PC-3 (cell line): ENCODE measurements at regions not wholly inside any gene's neighbourhood (a gene's known extent, or its start where the extent isn't known, plus 50 kb on each side); places are given as distances from the start of the nearest gene placed in this dataset.

Source experiments
- ATAC-seq: fragments of 200-7000 bp; cut with Tn5 transposase; 2 replicates; pipeline ENCODE4 v1.9.1; 2020; ENCODE audit warnings: mild to moderate bottlenecking, moderate library complexity
- BruUV-seq: library from RNA; stranded (reverse); fragments of 400-500 nt; replicated peaks from 2 replicates; lab custom pipeline; 2021; lab: Mats Ljungman, UMichigan
- CTCF ChIA-PET: fragments of 300-600 bp; sonication (Branson Sonifier 250); formaldehyde crosslinking; loops from one replicate; lab custom pipeline; 2022; ENCODE audit warnings: antibody characterized with exemption; lab: Charles Lee
- POLR2A ChIA-PET: fragments of 300-600 bp; sonication (Branson Sonifier 250); formaldehyde crosslinking; loops from one replicate; lab custom pipeline; 2022; ENCODE audit warnings: antibody characterized with exemption; ENCODE audit not compliant: unreplicated experiment; lab: Charles Lee
- DNase-seq: peaks from one replicate; pipeline ENCODE4 v3.0.0-alpha.2; 2015
- H2AFZ ChIP-seq: fragments of 300-600 bp; sonication (generic); 2 replicates; pipeline ENCODE4 v1.6.0; 2016; ENCODE audit warnings: antibody characterized with exemption, low read length
- H3F3A ChIP-seq: fragments of 300-600 bp; sonication (generic); one replicate; pipeline ENCODE4 v1.6.0; 2017; ENCODE audit warnings: antibody characterized with exemption, low read length, control low read depth, mild to moderate bottlenecking; ENCODE audit not compliant: unreplicated experiment
- H3K27ac ChIP-seq: fragments of 300-600 bp; sonication (generic); 2 replicates; pipeline ENCODE4 v1.5.1; 2016; ENCODE audit warnings: mild to moderate bottlenecking, low read length
- H3K27me3 ChIP-seq: fragments of 300-600 bp; sonication (generic); 2 replicates; pipeline ENCODE4 v1.6.1; 2016; ENCODE audit warnings: low read length, mixed read lengths
- H3K36me3 ChIP-seq: fragments of 300-600 bp; sonication (generic); 2 replicates; pipeline ENCODE4 v1.6.1; 2016; ENCODE audit warnings: low read depth, mixed run types, low read length, mixed read lengths
- H3K4me1 ChIP-seq: fragments of 300-600 bp; sonication (generic); 2 replicates; pipeline ENCODE4 v1.5.1; 2016; ENCODE audit warnings: low read length; ENCODE audit not compliant: insufficient read depth
- H3K4me2 ChIP-seq: fragments of 300-600 bp; sonication (generic); 2 replicates; pipeline ENCODE4 v1.6.0; 2016; ENCODE audit warnings: low read length
- H3K4me3 ChIP-seq: fragments of 300-600 bp; sonication (generic); 2 replicates; pipeline ENCODE4 v1.5.1; 2016; ENCODE audit warnings: mild to moderate bottlenecking, low read length, mixed read lengths
- H3K79me2 ChIP-seq: fragments of 300-600 bp; sonication (generic); 2 replicates; pipeline ENCODE4 v1.6.1; 2017; ENCODE audit warnings: low read length, mixed read lengths
- H3K9ac ChIP-seq: fragments of 300-600 bp; sonication (generic); 2 replicates; pipeline ENCODE4 v1.6.0; 2016; ENCODE audit warnings: mild to moderate bottlenecking, low read length
- H3K9me2 ChIP-seq: fragments of 300-600 bp; sonication (generic); replicated peaks from 2 replicates; pipeline ENCODE4 v1.6.1; 2016; ENCODE audit warnings: mixed run types, low read length, mixed read lengths
- H3K9me3 ChIP-seq: fragments of 300-600 bp; sonication (generic); 2 replicates; pipeline ENCODE4 v1.6.1; 2016; ENCODE audit warnings: low read length, mixed read lengths
- H4K20me1 ChIP-seq: fragments of 300-600 bp; sonication (generic); 2 replicates; pipeline ENCODE4 v1.6.1; 2016; ENCODE audit warnings: low read length, mixed read lengths
- EZH2 ChIP-seq: fragments of 300-600 bp; sonication (generic); IDR thresholded peaks from one replicate; pipeline ENCODE4 v1.6.1; 2017; ENCODE audit warnings: antibody characterized with exemption, mild to moderate bottlenecking, low read length; ENCODE audit not compliant: unreplicated experiment
- EZH2phosphoT487 ChIP-seq: fragments of 300-600 bp; sonication (generic); IDR thresholded peaks from 2 replicates; pipeline ENCODE4 v1.6.1; 2018; ENCODE audit warnings: mild to moderate bottlenecking, antibody characterized with exemption, low read length, borderline replicate concordance
- intact Hi-C: fragments of 100-400 bp; cut with micrococcal nuclease; formaldehyde crosslinking; loops from 2 replicates; pipeline ENCODE4 v1.9.0; 2023
- TF ChIP-seq, protein P1 (sequence below): fragments of 300-600 bp; sonication (generic); conservative IDR thresholded peaks from 2 replicates; pipeline ENCODE4 v1.5.1; 2017; ENCODE audit warnings: antibody characterized with exemption, low read depth, mild to moderate bottlenecking, low read length

DNA sequence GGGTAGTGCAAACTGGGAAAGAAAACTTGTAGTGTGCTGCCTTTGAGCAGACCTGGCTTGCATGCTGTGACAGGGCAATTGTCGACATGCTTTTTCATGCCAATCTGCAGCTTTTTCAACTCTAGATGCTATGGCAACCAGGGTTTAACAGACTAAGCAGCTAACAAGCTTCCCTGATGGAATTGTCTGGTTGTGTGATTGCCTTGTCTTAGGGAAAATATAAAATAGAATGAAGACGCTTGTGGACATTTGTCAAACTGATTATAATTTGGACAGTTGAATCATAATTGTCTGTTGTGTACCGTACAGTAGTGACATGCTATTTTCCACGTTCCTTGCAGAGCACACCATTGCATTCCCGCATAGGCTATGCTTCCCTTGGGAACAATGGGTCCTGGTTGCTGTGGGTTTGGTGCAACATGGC is 113.0 kb downstream of the FOXG1 start:
- Histone ChIP-seq H3K4me1 (no peaks in the 10 kb centered on the region), H3K79me2 (no peaks in the 10 kb centered on the region), H3K27me3 (peaks cover 62% of the 10 kb centered on the region), H2AFZ (no peak overlapping the region), H3K9me3 (no peaks in the 10 kb centered on the region), H3K9ac (no peak overlapping the region), H3K27ac (no peak overlapping the region), H3K4me2 (no peak overlapping the region), H4K20me1 (0 out of 2 replicates have a peak, but pooled peaks cover 4% of the 10 kb centered on the region), H3K4me3 (no peak overlapping the region), H3K36me3 (no peaks in the 10 kb centered on the region), H3K9me2 (no peaks in the 10 kb centered on the region), H3F3A (no peaks in the 10 kb centered on the region)
- intact Hi-C loops: no loop called here
- no TSS peak for BruUV-seq
- POLR2A ChIA-PET: no interaction called here
- TF ChIP-seq EZH2phosphoT487: no peak
- no peak for TF ChIP-seq EZH2
- TF ChIP-seq, protein P1, sequence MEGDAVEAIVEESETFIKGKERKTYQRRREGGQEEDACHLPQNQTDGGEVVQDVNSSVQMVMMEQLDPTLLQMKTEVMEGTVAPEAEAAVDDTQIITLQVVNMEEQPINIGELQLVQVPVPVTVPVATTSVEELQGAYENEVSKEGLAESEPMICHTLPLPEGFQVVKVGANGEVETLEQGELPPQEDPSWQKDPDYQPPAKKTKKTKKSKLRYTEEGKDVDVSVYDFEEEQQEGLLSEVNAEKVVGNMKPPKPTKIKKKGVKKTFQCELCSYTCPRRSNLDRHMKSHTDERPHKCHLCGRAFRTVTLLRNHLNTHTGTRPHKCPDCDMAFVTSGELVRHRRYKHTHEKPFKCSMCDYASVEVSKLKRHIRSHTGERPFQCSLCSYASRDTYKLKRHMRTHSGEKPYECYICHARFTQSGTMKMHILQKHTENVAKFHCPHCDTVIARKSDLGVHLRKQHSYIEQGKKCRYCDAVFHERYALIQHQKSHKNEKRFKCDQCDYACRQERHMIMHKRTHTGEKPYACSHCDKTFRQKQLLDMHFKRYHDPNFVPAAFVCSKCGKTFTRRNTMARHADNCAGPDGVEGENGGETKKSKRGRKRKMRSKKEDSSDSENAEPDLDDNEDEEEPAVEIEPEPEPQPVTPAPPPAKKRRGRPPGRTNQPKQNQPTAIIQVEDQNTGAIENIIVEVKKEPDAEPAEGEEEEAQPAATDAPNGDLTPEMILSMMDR: no peak
- DNase-seq (no peak), ATAC-seq (no peak)
- CTCF ChIA-PET: no interaction called here

DNA sequence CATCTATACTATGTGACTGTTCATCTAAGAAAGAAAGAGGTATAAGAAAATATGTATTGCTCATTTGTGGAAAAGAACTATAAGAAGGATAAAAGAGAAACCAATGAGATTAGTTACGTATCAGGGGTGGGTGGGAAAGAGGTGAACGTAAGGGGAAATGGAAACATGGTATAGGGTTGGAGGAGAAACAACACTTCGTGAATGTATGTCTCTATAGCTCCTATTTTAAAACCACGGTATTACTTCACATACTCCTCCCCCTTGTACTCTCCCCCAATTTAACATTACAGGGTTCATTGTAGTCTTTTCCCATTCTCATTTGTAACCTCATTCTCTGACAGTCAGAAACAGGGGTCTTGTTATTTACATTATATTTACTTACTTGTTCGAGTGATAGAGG is 120.4 kb downstream of the FOXG1 start:
- Histone ChIP-seq H4K20me1 (no peaks in the 10 kb centered on the region), H3K79me2 (no peaks in the 10 kb centered on the region), H3K4me2 (no peak overlapping the region), H2AFZ (no peak overlapping the region), H3K36me3 (no peaks in the 10 kb centered on the region), H3K9me3 (no peaks in the 10 kb centered on the region), H3F3A (no peaks in the 10 kb centered on the region), H3K4me3 (no peak overlapping the region), H3K4me1 (no peaks in the 10 kb centered on the region), H3K9ac (no peak overlapping the region), H3K9me2 (no peaks in the 10 kb centered on the region), H3K27me3 (peaks cover 30% of the 10 kb centered on the region), H3K27ac (no peak overlapping the region)
- ATAC-seq (no peak), DNase-seq (no peak)
- BruUV-seq: no TSS peak
- intact Hi-C loops: no loop called here
- CTCF ChIA-PET: no interaction called here
- TF ChIP-seq, protein P1: no peak
- no peak for TF ChIP-seq EZH2
- no peak for TF ChIP-seq EZH2phosphoT487
- POLR2A ChIA-PET: no interaction called here

DNA sequence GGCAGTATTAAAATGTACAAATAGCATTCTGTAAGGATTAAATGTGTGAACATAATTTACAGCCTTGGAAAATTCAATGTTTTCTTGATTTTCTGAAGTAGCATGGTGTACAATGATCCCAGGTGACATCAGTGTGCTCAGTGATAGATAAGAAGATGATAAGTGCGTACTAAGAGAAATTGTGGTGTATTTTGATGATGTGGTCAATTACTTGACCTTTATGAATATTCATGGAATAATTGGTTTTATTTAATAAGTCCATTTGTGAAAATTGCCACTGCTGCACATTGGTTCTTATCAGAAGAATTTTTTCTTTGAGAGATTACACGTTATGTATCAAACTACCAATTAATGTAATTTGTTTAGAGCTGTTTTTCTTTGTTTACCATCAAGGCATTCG is 128.8 kb downstream of the FOXG1 start:
- Histone ChIP-seq H3K9me3 (no peaks in the 10 kb centered on the region), H3K9me2 (no peaks in the 10 kb centered on the region)

More for the DNA sequence above, 128.8 kb downstream of the FOXG1 start:
- Histone ChIP-seq H3F3A (no peaks in the 10 kb centered on the region), H3K4me3 (no peak overlapping the region), H3K79me2 (no peaks in the 10 kb centered on the region), H3K27me3 (peaks cover 32% of the 10 kb centered on the region), H4K20me1 (no peaks in the 10 kb centered on the region), H3K27ac (no peak overlapping the region), H3K4me1 (no peaks in the 10 kb centered on the region), H3K9ac (no peak overlapping the region), H3K4me2 (no peak overlapping the region), H3K36me3 (no peaks in the 10 kb centered on the region), H2AFZ (no peak overlapping the region)
- DNase-seq (no peak), ATAC-seq (no peak)
- no TSS peak for BruUV-seq
- TF ChIP-seq EZH2 (no peak), EZH2phosphoT487 (no peak)
- TF ChIP-seq, protein P1: no peak
- intact Hi-C loops: no loop called here
- ChIA-PET CTCF (no interaction called here), POLR2A (no interaction called here)
